ENCODE measurements at regions not wholly inside any gene's neighbourhood (a gene's known extent, or its start where the extent isn't known, plus 50 kb on each side); places are given as distances from the start of the nearest gene placed in this dataset.
"Not testable (repeated sequence)": the region's sequence is repeated elsewhere in the genome, so short reads cannot be mapped to it uniquely, and the experiment has no call there.

DNA sequence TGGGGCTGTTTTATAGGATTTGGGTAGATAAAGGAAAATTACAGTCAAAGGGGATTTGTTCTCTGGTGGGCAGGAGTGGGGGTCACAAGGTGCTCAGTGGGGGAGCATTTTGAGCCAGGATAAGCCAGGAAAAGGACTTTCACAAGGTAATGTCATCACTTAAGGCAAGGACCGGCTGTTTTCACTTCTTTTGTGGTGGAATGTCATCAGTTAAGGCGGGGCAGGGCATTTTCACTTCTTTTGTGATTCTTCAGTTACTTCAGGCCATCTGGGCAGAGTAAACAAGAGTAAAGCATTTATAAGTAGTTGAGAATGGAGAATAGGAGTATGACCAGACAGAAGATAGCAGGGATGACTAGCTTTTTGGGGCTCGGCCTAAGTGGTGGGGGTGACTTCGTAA, 562.9 kb downstream of the RIT2 start:
- not testable (repeated sequence) for H3K27ac Mint-ChIP-seq, H3K4me3 Mint-ChIP-seq, H3K4me1 Mint-ChIP-seq, H3K36me3 Mint-ChIP-seq, H3K9me3 Mint-ChIP-seq, H3K27me3 Mint-ChIP-seq

DNA sequence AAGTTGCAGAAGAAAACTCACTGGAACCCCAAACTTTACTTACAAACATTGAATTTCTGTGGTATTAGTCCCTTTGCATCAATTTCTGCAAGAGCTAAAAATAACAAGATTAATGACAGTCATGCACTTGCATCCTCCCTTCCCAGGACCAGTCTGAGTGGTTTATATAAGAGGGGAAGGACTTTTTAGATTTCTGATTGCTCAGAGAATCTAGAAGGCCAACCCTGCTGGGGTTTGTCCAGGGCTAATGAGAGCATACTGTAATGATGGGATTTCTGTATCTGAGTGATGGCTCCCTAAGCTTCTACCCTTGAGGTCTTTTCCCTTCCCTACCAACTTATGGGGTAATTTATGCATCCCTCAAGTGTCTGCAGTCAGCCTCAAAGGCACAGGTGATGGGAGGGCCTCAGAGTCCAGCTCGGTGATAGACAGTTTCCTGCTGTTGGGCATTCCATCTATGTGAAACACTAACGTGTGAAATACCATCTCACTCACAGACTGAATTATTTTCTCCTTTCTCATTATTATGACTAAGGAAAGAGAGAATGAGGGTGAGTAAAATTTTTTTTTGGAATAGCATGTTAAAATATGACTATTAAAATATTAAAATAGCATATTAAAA, 556.3 kb downstream of the RIT2 start:
- H3K4me1 Mint-ChIP-seq: peaks cover 0 to 1% (median 0%) of the 10 kb centered on the region in 3 donors
- no peak overlapping the region for H3K27ac Mint-ChIP-seq
- H3K36me3 Mint-ChIP-seq: no peaks in the 10 kb centered on the region
- H3K9me3 Mint-ChIP-seq: peaks cover 0 to 7% (median 4%) of the 10 kb centered on the region in 3 donors
- H3K4me3 Mint-ChIP-seq: no peak overlapping the region
- no peaks in the 10 kb centered on the region for H3K27me3 Mint-ChIP-seq

DNA sequence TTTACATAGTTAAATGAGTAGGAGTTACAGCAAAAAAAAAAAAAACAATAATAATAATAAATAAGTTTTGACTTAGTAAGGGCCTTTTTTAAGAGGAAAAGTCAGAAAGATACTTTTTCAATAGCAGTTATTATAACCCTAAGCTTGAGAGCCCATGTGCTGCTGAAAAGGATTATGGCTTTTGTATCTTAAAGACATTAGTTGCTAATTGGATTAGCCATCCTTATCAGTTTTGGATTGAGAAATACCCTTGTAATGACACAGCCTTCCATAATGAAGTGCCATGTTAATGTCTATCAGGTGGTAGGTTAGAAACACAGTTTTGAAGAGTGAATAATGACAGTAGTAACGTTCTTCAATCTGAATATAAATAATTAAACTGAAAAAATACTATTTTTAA, 554.0 kb downstream of the RIT2 start:
- Mint-ChIP-seq H3K27ac (no peak overlapping the region), H3K4me3 (no peak overlapping the region), H3K9me3 (peaks cover 0 to 8% (median 2%) of the 10 kb centered on the region in 3 donors), H3K4me1 (peaks cover 0 to 1% (median 0%) of the 10 kb centered on the region in 3 donors), H3K27me3 (no peaks in the 10 kb centered on the region), H3K36me3 (no peaks in the 10 kb centered on the region)

DNA sequence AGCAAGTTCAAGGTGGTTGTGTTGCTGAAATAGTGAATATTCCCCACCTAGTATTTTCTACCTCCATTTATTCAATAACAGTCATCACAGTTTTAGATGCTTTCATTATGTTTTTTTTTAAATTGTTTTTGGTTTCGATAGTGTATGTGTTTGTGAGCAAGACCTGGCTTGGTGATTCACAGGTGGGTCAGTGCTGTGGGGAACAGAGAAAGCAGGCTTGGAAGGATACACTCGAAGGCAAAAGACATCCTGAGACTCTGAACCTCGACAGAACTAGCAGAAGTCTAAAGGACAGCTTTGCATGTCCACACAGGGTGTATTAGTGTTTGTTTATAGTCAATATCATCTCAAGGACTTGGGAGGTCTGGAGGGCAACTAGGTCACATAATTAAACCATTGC, 551.5 kb downstream of the RIT2 start:
- Mint-ChIP-seq H3K27ac (no peak overlapping the region), H3K27me3 (no peaks in the 10 kb centered on the region), H3K36me3 (no peaks in the 10 kb centered on the region), H3K9me3 (peaks cover 0 to 8% (median 0%) of the 10 kb centered on the region in 3 donors), H3K4me3 (no peak overlapping the region), H3K4me1 (peaks cover 0 to 1% (median 0%) of the 10 kb centered on the region in 3 donors)

DNA sequence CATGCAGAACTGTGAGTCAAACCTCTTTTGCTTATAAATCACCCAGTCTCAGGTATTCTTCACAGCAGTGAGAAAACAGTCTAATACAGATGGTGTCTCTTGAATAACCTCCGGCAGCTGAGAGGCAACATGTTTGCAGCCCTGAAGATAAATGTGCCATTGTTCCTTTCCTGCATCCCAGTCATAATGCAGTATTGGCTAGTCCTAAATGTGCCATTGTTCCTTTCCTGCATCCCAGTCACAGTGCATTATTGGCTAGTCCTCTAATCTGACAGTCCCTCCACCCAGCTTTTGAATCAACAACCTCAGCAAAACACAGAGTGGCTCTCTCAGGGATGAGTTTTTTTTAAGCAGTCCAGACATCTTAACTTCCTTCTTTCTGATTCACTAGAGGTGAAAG, 550.7 kb downstream of the RIT2 start:
- Mint-ChIP-seq H3K27me3 (no peaks in the 10 kb centered on the region), H3K36me3 (no peaks in the 10 kb centered on the region), H3K9me3 (peaks cover 0 to 8% (median 3%) of the 10 kb centered on the region in 3 donors), H3K4me1 (peaks cover 0 to 1% (median 0%) of the 10 kb centered on the region in 3 donors), H3K4me3 (no peak overlapping the region), H3K27ac (no peak overlapping the region)

DNA sequence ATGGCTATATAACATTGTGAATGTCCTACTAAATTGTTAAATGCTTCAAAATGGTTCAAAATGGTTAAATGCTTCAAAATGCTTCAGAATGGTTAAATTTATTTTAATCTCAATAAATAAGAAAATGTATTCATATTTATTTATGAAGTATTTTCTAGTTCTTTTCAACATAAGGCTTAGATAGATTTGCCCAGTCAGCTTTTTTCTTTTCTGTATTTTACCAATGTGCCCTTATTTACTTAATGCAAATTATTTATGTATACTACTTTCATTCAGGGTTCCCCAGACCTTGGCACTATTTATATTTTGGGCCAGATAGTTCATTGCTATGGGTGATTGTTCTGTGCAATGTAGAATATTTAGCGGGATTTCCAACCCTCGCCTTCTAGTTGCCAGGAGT, 546.7 kb downstream of the RIT2 start:
- Mint-ChIP-seq H3K27ac (no peak overlapping the region), H3K9me3 (peaks cover 0 to 7% (median 3%) of the 10 kb centered on the region in 3 donors), H3K36me3 (no peaks in the 10 kb centered on the region), H3K4me1 (no peaks in the 10 kb centered on the region), H3K27me3 (no peaks in the 10 kb centered on the region), H3K4me3 (no peak overlapping the region)

DNA sequence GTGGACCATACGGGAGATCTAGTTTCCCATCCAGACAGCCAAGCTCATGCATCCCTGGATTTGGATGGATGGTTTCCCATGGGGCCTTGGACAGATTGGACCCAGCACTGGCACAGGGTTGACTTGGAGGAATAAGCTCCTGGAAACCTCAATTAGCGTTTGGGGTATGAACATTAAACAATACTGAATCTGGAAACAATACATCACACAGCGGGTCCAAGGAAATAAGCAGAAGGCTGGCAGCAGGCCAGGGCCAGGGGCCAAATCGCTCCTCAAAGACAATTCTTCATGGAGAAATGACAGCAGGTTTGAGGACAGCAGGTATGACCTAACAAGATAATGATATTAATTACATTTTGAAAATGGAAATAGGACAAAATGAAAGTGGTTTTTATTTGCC, 540.6 kb downstream of the RIT2 start:
- no peaks in the 10 kb centered on the region for H3K4me1 Mint-ChIP-seq
- H3K9me3 Mint-ChIP-seq: peaks cover 0 to 7% (median 0%) of the 10 kb centered on the region in 3 donors
- H3K4me3 Mint-ChIP-seq: no peak overlapping the region
- no peaks in the 10 kb centered on the region for H3K27me3 Mint-ChIP-seq
- H3K36me3 Mint-ChIP-seq: no peaks in the 10 kb centered on the region
- H3K27ac Mint-ChIP-seq: no peak overlapping the region

DNA sequence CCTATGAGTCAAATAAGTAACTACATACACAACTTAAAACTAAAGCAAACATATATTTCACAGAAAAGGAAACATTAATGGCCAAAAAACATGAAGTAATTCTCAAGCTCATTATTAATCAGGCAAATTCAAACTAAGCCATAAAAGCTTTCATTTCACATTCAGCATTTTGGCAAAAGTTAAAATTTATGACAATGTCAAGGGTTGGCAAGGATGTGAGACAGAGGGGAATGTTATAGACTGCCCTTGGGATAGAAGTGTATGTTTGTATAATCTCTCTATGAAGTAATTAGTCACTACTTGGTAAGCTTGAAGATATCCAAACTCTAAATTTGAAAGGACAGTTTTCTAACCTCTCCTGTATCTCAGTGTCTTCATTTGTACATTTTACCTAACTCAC, 539.4 kb downstream of the RIT2 start:
- Mint-ChIP-seq H3K4me3 (no peak overlapping the region), H3K27ac (no peak overlapping the region), H3K4me1 (no peaks in the 10 kb centered on the region), H3K27me3 (no peaks in the 10 kb centered on the region), H3K9me3 (peaks cover 0 to 7% (median 0%) of the 10 kb centered on the region in 3 donors), H3K36me3 (no peaks in the 10 kb centered on the region)

DNA sequence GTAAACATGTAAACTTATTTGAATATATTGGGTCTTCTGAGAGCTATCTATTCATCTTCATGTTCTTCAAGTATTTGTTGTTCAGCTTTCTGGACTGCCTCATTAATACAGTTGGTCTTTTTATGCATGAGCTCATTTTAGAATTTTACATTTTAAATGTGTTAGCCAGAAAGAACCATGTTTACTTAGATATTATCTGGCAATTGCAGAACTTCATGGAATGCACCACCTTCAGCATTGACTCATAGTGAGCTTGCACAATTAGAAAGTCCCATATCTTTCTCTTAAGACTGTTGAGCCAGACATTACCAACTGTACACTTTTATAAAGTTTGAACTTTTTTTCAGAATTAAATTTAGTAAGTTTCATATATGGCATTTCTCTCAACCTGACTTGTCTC, 536.7 kb downstream of the RIT2 start:
- no peaks in the 10 kb centered on the region for H3K4me1 Mint-ChIP-seq
- no peaks in the 10 kb centered on the region for H3K36me3 Mint-ChIP-seq
- no peak overlapping the region for H3K27ac Mint-ChIP-seq
- no peak overlapping the region for H3K4me3 Mint-ChIP-seq
- H3K27me3 Mint-ChIP-seq: no peaks in the 10 kb centered on the region
- peaks cover 0 to 7% (median 0%) of the 10 kb centered on the region in 3 donors for H3K9me3 Mint-ChIP-seq

DNA sequence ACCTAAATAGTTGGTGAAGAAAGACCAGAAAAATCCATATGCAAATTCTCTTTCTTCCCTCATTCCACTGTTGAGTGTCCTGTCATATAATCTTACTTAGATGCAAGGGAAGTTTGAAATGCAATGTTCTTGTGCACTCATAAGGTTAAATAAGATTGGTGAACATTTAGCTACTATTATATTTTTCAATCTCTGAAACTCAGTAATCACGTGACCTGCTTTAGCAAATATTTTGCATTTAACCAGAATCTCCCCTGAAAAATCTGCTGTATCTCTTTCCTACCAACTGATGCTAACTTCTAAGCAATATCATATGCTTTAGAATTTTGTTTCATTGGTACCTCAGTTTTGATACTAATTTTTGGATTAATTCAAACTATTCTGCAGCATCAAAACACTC, 533.2 kb downstream of the RIT2 start:
- Mint-ChIP-seq H3K27me3 (no peaks in the 10 kb centered on the region), H3K4me3 (no peak overlapping the region), H3K9me3 (peaks cover 0 to 15% (median 4%) of the 10 kb centered on the region in 3 donors), H3K36me3 (peaks cover 1% of the 10 kb centered on the region), H3K4me1 (no peaks in the 10 kb centered on the region), H3K27ac (no peak overlapping the region)

DNA sequence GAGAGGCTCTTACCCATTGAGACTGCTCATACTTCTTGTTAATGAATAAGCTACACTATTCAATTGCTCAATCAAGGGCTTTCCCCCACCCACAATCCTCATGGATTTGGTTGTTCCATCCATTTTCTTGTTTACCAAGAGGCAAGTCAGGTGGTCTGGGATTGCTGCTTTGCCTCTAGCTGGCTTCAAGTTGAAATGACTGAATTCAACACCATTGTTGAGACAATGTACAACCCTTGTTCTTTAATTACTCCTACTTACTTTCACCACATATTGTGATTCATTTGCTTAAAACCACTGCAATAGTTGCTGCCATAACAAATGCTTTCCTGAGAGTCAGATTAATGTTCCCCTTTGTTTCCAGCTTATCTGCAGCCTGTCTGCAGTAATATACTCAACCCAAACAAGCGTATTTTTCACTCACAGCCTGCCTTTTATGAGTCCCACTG, 532.2 kb downstream of the RIT2 start:
- Mint-ChIP-seq H3K27me3 (no peaks in the 10 kb centered on the region), H3K27ac (no peak overlapping the region), H3K4me3 (no peak overlapping the region), H3K36me3 (peaks cover 1% of the 10 kb centered on the region), H3K9me3 (peaks cover 0 to 19% (median 6%) of the 10 kb centered on the region in 3 donors), H3K4me1 (no peaks in the 10 kb centered on the region)

DNA sequence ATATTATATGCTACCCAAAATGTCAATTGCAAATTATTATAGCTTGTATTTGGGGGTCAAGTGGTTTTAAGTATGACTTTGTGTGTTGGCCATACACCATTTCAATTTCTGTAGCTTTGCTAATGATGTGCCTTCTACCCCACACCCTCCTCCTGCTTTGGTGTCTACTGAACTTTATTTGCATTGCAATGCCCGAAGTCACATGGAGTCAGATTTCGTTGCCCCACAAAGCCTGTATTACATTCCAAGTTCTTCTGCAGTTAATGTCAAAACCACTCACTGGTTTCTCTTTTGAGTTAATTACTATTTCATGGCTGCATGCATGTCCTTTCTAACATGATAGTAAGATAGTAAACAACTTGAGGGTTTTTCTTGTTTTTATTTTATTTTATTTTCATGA, 528.9 kb downstream of the RIT2 start:
- H3K27me3 Mint-ChIP-seq: no peaks in the 10 kb centered on the region
- H3K9me3 Mint-ChIP-seq: peaks cover 2 to 25% (median 6%) of the 10 kb centered on the region in 3 donors
- H3K4me1 Mint-ChIP-seq: no peaks in the 10 kb centered on the region
- H3K27ac Mint-ChIP-seq: no peak overlapping the region
- H3K36me3 Mint-ChIP-seq: peaks cover 1% of the 10 kb centered on the region
- no peak overlapping the region for H3K4me3 Mint-ChIP-seq

DNA sequence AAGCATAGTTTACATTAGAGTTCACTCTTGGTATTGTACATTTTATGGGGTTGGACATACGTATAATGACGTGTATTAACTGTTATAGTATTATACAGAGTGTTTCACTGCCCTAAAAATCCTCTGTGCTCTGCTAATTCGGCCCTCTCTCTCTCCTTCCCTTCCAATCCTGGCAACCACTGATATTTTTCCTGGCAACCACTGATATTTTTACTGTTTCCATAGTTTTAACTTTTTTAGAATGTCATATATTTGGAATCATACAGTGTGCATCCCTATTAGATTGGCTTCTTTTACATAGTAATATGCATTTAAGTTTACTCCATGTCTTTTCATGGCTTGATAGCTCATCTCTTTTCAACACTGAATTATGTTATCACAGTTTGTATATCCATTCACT, 526.7 kb downstream of the RIT2 start:
- peaks cover 1% of the 10 kb centered on the region for H3K36me3 Mint-ChIP-seq
- H3K4me1 Mint-ChIP-seq: no peaks in the 10 kb centered on the region
- peak overlapping the region in 1 of 3 donors; percentile 36 for H3K27ac Mint-ChIP-seq
- H3K27me3 Mint-ChIP-seq: no peaks in the 10 kb centered on the region
- H3K4me3 Mint-ChIP-seq: no peak overlapping the region
- H3K9me3 Mint-ChIP-seq: peaks cover 4 to 22% (median 6%) of the 10 kb centered on the region in 3 donors

DNA sequence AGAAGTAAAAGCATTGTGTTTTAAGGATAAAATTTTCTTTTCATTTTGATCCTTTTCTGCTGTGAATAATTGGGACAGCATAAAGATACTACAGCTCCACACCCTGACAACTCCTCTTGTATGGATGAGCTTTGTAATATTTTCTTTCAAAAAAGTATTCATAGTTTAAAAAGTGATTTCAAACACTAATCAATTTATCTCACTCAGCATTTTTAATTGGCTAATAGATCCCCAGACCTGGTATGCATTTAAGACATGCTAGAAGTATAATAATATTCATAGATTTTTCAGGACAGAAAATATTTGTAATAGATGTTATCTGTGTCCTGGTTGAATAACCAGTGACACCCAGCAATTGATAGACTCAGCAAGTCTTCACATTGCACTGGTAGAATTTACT, 510.7 kb downstream of the RIT2 start:
- no peak overlapping the region for H3K27ac Mint-ChIP-seq

DNA sequence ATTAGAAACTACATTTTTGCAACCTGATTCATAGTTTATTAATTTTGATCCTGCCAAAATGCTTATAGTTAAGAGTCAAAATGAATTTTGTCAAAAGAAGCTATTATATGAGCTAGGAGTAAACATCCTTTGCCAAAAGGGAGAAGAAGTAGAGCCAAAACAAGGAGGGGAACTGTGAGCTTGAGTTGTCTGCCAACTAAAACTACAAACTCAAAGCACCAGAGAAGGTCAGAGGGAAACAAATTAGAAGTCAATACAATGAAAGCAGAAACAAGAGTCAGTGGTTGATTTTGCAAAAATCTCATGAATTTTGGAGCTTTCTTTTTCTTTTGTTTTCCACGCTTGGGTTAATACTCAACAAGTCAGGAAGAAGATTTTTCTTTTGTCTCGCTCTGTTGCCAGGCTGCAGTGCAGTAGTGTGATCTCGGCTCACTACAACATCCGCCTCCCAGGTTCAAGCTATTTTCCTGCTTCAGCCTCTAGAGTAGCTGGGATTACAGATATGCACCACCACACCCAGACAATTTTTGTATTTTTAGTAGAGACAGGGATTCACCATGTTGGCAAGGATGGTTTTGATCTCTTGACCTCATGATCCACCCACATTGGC, 508.5 kb downstream of the RIT2 start:
- Mint-ChIP-seq H3K4me3 (no peak overlapping the region), H3K36me3 (no peaks in the 10 kb centered on the region), H3K9me3 (peaks cover 0 to 2% (median 0%) of the 10 kb centered on the region in 3 donors), H3K4me1 (no peaks in the 10 kb centered on the region), H3K27ac (no peak overlapping the region), H3K27me3 (no peaks in the 10 kb centered on the region)

More for the DNA sequence above, 510.7 kb downstream of the RIT2 start:
- Mint-ChIP-seq H3K27me3 (no peaks in the 10 kb centered on the region), H3K36me3 (no peaks in the 10 kb centered on the region), H3K4me1 (no peaks in the 10 kb centered on the region), H3K9me3 (peaks cover 0 to 2% (median 2%) of the 10 kb centered on the region in 3 donors), H3K4me3 (no peak overlapping the region)

DNA sequence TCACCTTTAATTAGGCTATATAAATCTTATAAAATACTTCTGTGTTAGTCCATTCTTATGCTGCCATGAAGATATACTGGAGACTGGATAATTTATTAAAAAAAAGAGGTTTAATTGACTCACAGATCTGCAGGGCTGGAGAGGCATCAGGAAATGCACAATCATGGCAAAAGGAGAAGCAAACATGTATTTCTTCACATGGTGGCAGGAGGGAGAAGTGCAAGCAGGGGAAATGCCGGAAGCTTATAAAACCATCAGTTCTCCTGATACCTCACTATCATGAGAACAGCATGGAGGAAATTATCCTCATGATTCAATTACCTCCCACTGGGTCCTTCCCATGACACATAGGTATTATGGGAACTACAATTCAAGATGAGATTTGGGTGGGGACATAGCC, 504.4 kb downstream of the RIT2 start:
- Mint-ChIP-seq H3K27me3 (no peaks in the 10 kb centered on the region), H3K27ac (no peak overlapping the region), H3K9me3 (peaks cover 0 to 2% (median 0%) of the 10 kb centered on the region in 3 donors), H3K4me3 (no peak overlapping the region), H3K4me1 (no peaks in the 10 kb centered on the region), H3K36me3 (no peaks in the 10 kb centered on the region)
